Smooth muscle cell (in vitro differentiated cells): ENCODE measurements at regions not wholly inside any gene's neighbourhood (a gene's known extent, or its start where the extent isn't known, plus 50 kb on each side); places are given as distances from the start of the nearest gene placed in this dataset.

Experiments used
- DNase-seq: peaks from one replicate; lab custom pipeline; 2025; ENCODE audit not compliant: unreplicated experiment; lab: John Stamatoyannopoulos, UW
- H2AFZ ChIP-seq: fragments of 200-600 bp; sonication (generic); 2 replicates; pipeline ENCODE4 v1.6.0; 2016; ENCODE audit warnings: antibody characterized with exemption, low read depth, mild to moderate bottlenecking
- H3F3A ChIP-seq: fragments of 200-600 bp; sonication (generic); 2 replicates; pipeline ENCODE4 v1.6.0; 2017; ENCODE audit warnings: antibody characterized with exemption, low read depth
- H3K27ac ChIP-seq: fragments of 200-600 bp; sonication (generic); 2 replicates; pipeline ENCODE4 v1.5.1; 2016; ENCODE audit warnings: low read depth, mild to moderate bottlenecking
- H3K27me3 ChIP-seq: fragments of 200-600 bp; sonication (generic); 2 replicates; pipeline ENCODE4 v1.6.1; 2016; ENCODE audit warnings: low read depth, mild to moderate bottlenecking
- H3K36me3 ChIP-seq: fragments of 200-600 bp; sonication (generic); 2 replicates; pipeline ENCODE4 v1.5.1; 2016; ENCODE audit warnings: low read depth
- H3K4me1 ChIP-seq: fragments of 200-600 bp; sonication (generic); 2 replicates; pipeline ENCODE4 v1.5.1; 2016; ENCODE audit warnings: low read depth
- H3K4me2 ChIP-seq: fragments of 200-600 bp; sonication (generic); 2 replicates; pipeline ENCODE4 v1.6.0; 2016; ENCODE audit warnings: mild to moderate bottlenecking
- H3K4me3 ChIP-seq: fragments of 200-600 bp; sonication (generic); 2 replicates; pipeline ENCODE4 v1.5.1; 2016; ENCODE audit warnings: mild to moderate bottlenecking
- H3K79me2 ChIP-seq: fragments of 200-600 bp; sonication (generic); 2 replicates; pipeline ENCODE4 v1.6.0; 2016; ENCODE audit warnings: low read depth, mild to moderate bottlenecking
- H3K9ac ChIP-seq: fragments of 200-600 bp; sonication (generic); 2 replicates; pipeline ENCODE4 v1.6.0; 2016; ENCODE audit warnings: low read depth
- H3K9me3 ChIP-seq: fragments of 200-600 bp; sonication (generic); replicated peaks from 2 replicates; pipeline ENCODE4 v1.5.1; 2016; ENCODE audit warnings: low read depth
- H4K20me1 ChIP-seq: fragments of 200-600 bp; sonication (generic); 2 replicates; pipeline ENCODE4 v1.6.0; 2016; ENCODE audit warnings: low read depth
- CTCF ChIP-seq: fragments of 200-600 bp; sonication (generic); IDR thresholded peaks from 2 replicates; pipeline ENCODE4 v1.5.1; 2017; ENCODE audit warnings: borderline replicate concordance, mild to moderate bottlenecking, antibody characterized with exemption; ENCODE audit not compliant: insufficient read depth, poor library complexity, severe bottlenecking
- WGBS: methylation state at CpG from one replicate; pipeline ENCODE4 v1.1.7; 2016; ENCODE audit warnings: low lambda C conversion rate; 5-methylcytosine and 5-hydroxymethylcytosine counted together

DNA sequence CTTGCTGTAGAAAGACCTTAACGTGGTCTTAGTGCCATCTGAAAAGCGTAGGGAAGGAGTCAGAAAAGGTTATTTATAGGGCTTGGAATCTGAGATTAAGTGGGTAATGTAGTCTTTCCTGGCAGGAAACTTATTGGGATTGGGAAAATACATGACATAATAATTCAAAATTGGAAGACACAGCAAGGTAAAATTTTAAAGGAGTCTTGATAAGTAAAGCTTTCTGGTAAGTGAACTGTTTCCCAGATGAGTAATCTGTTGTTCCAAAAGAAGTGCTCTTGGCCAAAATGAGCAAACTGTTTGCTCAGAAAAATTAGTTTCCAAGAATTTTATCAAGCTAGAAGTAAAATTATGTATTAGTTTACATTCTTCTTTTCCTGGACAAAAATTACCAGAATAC, 149.3 kb upstream of the TMTC2 start:
- Histone ChIP-seq H3K79me2 (no peaks in the 10 kb centered on the region), H3K36me3 (no peaks in the 10 kb centered on the region)
- no peak for TF ChIP-seq CTCF

GRCh38 chr12:82554529-82554928, 132.2 kb upstream of the TMTC2 start:
- H3K79me2 ChIP-seq = no peaks in the 10 kb centered on the region
- TF ChIP-seq CTCF = no peak
- H3K4me1 ChIP-seq = no peaks in the 10 kb centered on the region
- no peaks in the 10 kb centered on the region for H4K20me1 ChIP-seq
- no peaks in the 10 kb centered on the region for H3F3A ChIP-seq
- WGBS = 69% methylated on average over 2 of the region's 2 CpGs
- no peak overlapping the region for H3K9ac ChIP-seq
- no peaks in the 10 kb centered on the region for H3K36me3 ChIP-seq
- no peak overlapping the region for H2AFZ ChIP-seq
- DNase-seq = no peak
- H3K27me3 ChIP-seq = no peaks in the 10 kb centered on the region
- H3K27ac ChIP-seq = no peak overlapping the region
- no peak overlapping the region for H3K4me3 ChIP-seq
- no peak overlapping the region for H3K4me2 ChIP-seq
- no peaks in the 10 kb centered on the region for H3K9me3 ChIP-seq

More for the DNA sequence above, 149.3 kb upstream of the TMTC2 start:
- Histone ChIP-seq H3K9ac (no peak overlapping the region), H3K4me3 (no peak overlapping the region), H3K4me1 (no peaks in the 10 kb centered on the region), H3K4me2 (no peak overlapping the region), H3K27me3 (no peaks in the 10 kb centered on the region), H3K9me3 (no peaks in the 10 kb centered on the region), H3K27ac (no peak overlapping the region), H2AFZ (no peak overlapping the region), H4K20me1 (no peaks in the 10 kb centered on the region), H3F3A (no peaks in the 10 kb centered on the region)
- 81% methylated on average over 2 of the region's 2 CpGs for WGBS
- no peak for DNase-seq

GRCh38 chr12:82555699-82556098, 131.0 kb upstream of the TMTC2 start:
- no peak overlapping the region for H2AFZ ChIP-seq
- no peak overlapping the region for H3K9ac ChIP-seq
- no peak for TF ChIP-seq CTCF
- H3K79me2 ChIP-seq = no peaks in the 10 kb centered on the region
- H3K27ac ChIP-seq = no peak overlapping the region
- H3K4me2 ChIP-seq = no peak overlapping the region
- H3F3A ChIP-seq = no peaks in the 10 kb centered on the region
- H3K9me3 ChIP-seq = no peaks in the 10 kb centered on the region
- no peak overlapping the region for H3K4me3 ChIP-seq
- no peaks in the 10 kb centered on the region for H4K20me1 ChIP-seq
- H3K36me3 ChIP-seq = no peaks in the 10 kb centered on the region
- 26% methylated on average over 1 of the region's 1 CpG for WGBS
- H3K27me3 ChIP-seq = no peaks in the 10 kb centered on the region
- DNase-seq = no peak
- no peaks in the 10 kb centered on the region for H3K4me1 ChIP-seq

DNA sequence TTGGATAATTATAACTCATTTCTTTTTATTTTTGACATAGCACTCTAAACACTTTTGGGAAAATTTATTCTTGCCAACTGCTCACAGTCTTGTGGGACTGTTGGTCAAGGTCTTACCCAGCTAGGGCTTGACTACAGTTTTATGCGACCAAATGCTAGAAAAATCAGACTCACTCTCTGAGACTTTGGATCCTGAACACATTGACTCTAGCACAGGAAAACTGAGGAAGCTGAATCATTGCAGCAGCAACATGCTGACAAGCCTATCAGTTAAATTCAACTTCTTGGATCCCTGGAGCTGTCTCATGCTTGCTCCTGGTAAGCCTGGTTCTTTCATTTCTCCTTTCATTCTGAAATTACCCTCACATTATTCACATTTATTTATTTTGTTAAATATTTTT, 120.7 kb upstream of the TMTC2 start:
- 93% methylated on average over 1 of the region's 1 CpG for WGBS

More for the DNA sequence above, 120.7 kb upstream of the TMTC2 start:
- no peak overlapping the region for H3K27ac ChIP-seq
- no peaks in the 10 kb centered on the region for H3F3A ChIP-seq
- no peak overlapping the region for H2AFZ ChIP-seq
- H4K20me1 ChIP-seq = no peaks in the 10 kb centered on the region
- no peak for DNase-seq
- no peaks in the 10 kb centered on the region for H3K27me3 ChIP-seq
- H3K36me3 ChIP-seq = no peaks in the 10 kb centered on the region
- no peak overlapping the region for H3K4me3 ChIP-seq
- H3K9me3 ChIP-seq = no peaks in the 10 kb centered on the region
- no peaks in the 10 kb centered on the region for H3K4me1 ChIP-seq
- no peaks in the 10 kb centered on the region for H3K79me2 ChIP-seq
- no peak for TF ChIP-seq CTCF
- no peak overlapping the region for H3K9ac ChIP-seq
- no peak overlapping the region for H3K4me2 ChIP-seq
